OCI-LY7 (cell line): ENCODE measurements at regions not wholly inside any gene's neighbourhood (a gene's known extent, or its start where the extent isn't known, plus 50 kb on each side); places are given as distances from the start of the nearest gene placed in this dataset.

ENCODE experiments used
- CTCF ChIP-seq: fragments of 200-600 bp; sonication (generic); conservative IDR thresholded peaks from 2 replicates; pipeline ENCODE4 v1.5.1; 2014; ENCODE audit warnings: mild to moderate bottlenecking, antibody characterized with exemption, low read length, moderate library complexity, mixed read lengths
- EZH2phosphoT487 ChIP-seq: fragments of 200-600 bp; sonication (generic); IDR thresholded peaks from 2 replicates; pipeline ENCODE4 v1.6.1; 2018; ENCODE audit warnings: low read depth, borderline replicate concordance, mild to moderate bottlenecking, mixed run types, antibody characterized with exemption, low read length, moderate library complexity, mixed read lengths

- TF ChIP-seq CTCF = no peak
- no peak for TF ChIP-seq EZH2phosphoT487
Measured at GRCh38 chr10:9275861-9276260, 1221.4 kb downstream of the GATA3 start.
